Sigmoid colon (tissue), 6 donors: ENCODE measurements at regions not wholly inside any gene's neighbourhood (a gene's known extent, or its start where the extent isn't known, plus 50 kb on each side); places are given as distances from the start of the nearest gene placed in this dataset.

Experiments
- DNase-seq: peaks from one replicate; pipeline ENCODE4 v3.0.0-alpha.2; 2019
- H3K27ac ChIP-seq, 4 donors: fragments of 200-600 bp; sonication (generic); one replicate each; pipeline ENCODE4 v1.5.1; 2016 to 2019; ENCODE audit warnings: mild to moderate bottlenecking in 1 of 4
- H3K27me3 ChIP-seq, 3 donors: fragments of 200-600 bp; sonication (generic); one replicate each; pipeline ENCODE4 v1.5.1; 2019; ENCODE audit warnings: mild to moderate bottlenecking in 1 of 3
- H3K36me3 ChIP-seq, 4 donors: fragments of 200-600 bp; sonication (generic); one replicate each; pipeline ENCODE4 v1.5.1; 2016 to 2019
- H3K4me1 ChIP-seq, 4 donors: fragments of 200-600 bp; sonication (generic); one replicate each; pipeline ENCODE4 v1.5.1; 2017 to 2019
- H3K4me3 ChIP-seq, 4 donors: fragments of 200-600 bp; sonication (generic); one replicate each; pipeline ENCODE4 v1.5.1; 2017 to 2019; ENCODE audit warnings: mild to moderate bottlenecking in 2 of 4, moderate library complexity in 1 of 4
- H3K9me3 ChIP-seq, 4 donors: fragments of 200-600 bp in 3 of 4; sonication (generic) in 3 of 4; one replicate each; pipeline versions ENCODE4 v1.5.1 to v1.6.1; 2013 to 2019
- CTCF ChIP-seq, 4 experiments: fragments of 450-650 bp in 3 of 4; fragments of 200-600 bp in 1 of 4; IDR thresholded peaks; one replicate each; pipeline ENCODE4 v1.5.1; 2016 to 2019; ENCODE audit warnings: antibody characterized with exemption in 4 of 4, mild to moderate bottlenecking in 3 of 4, moderate library complexity in 2 of 4
- EP300 ChIP-seq, 4 donors: sonication (generic); formaldehyde crosslinking; IDR thresholded peaks; one replicate each; pipeline ENCODE4 v1.6.1; 2017; ENCODE audit warnings: antibody characterized with exemption in 4 of 4
- POLR2A ChIP-seq, 2 donors: fragments of 450-650 bp; IDR thresholded peaks; one replicate each; pipeline ENCODE4 v1.6.1; 2016; ENCODE audit warnings: antibody characterized with exemption in 2 of 2, mild to moderate bottlenecking in 2 of 2, moderate library complexity in 2 of 2
- POLR2AphosphoS5 ChIP-seq, 4 donors: sonication (generic); formaldehyde crosslinking; IDR thresholded peaks; one replicate each; pipeline ENCODE4 v1.6.1; 2017; ENCODE audit warnings: antibody characterized with exemption in 4 of 4
- WGBS, 2 donors: extraction: QIAGEN DNeasy Blood & Tissue Kit; methylation state at CpG; one replicate each; pipeline ENCODE4 v1.1.7; 2013; 5-methylcytosine and 5-hydroxymethylcytosine counted together
- intact Hi-C: fragments of 100-400 bp; cut with DNase I; formaldehyde crosslinking; loops from one replicate; pipeline ENCODE4 v1.15.1; 2023
- donor health status: healthy with polysubstance abuse.
- donor health status: healthy.

DNA sequence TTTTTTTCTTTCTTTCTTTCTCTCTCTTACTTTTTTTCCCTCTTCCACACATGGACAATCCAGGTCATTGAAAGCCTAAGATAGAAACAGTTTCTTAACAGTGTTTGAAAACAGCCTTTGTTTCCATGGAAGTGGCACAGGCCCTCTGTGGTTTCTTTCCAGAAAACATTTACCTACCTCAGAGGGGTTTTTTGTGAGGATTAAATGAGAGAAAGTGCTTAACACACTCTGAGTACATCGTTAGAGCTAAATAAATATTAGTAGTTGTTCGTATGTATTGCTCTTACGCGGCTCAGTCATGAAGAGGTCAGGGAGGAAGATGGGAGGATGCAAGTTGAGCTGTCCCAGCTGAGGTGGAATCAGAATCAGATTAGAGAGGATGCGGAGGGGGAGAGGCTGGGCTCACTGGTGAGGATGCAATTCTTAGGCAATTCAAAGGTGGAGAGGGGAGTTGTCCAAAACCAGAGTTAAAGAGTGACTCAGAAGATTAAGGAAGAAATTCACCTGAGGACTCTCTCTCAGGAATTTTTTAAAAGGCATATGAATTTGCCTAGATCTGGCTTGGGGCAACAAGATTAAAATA lies 345.4 kb downstream of the PMP22 start:
- H3K9me3 ChIP-seq: peaks cover 0 to 2% (median 0%) of the 10 kb centered on the region in 4 donors
- H3K27ac ChIP-seq: no peak overlapping the region
- no peak overlapping the region for H3K4me3 ChIP-seq
- TF ChIP-seq CTCF (IDR thresholded peaks at IDR 0.05): no peak
- TF ChIP-seq POLR2A (IDR thresholded peaks at IDR 0.05): no peak
- no peak for TF ChIP-seq EP300 (IDR thresholded peaks at IDR 0.05)
- no peak for TF ChIP-seq POLR2AphosphoS5 (IDR thresholded peaks at IDR 0.05)
- no peaks in the 10 kb centered on the region for H3K4me1 ChIP-seq
- no peaks in the 10 kb centered on the region for H3K36me3 ChIP-seq
- 41 to 63% methylated on average over 5 of the region's 5 CpGs for WGBS, 2 donors
- DNase-seq: no peak
- H3K27me3 ChIP-seq: peaks cover 0 to 5% (median 0%) of the 10 kb centered on the region in 3 donors
- intact Hi-C loops: loop anchor here (10.0 kb wide), 1 partner anchor 235 kb away; no protein-coding TSS in a partner anchor

- H3K36me3 ChIP-seq: no peaks in the 10 kb centered on the region
- H3K27me3 ChIP-seq: peaks cover 0 to 5% (median 0%) of the 10 kb centered on the region in 3 donors
- DNase-seq: no peak
- H3K9me3 ChIP-seq: peaks cover 0 to 2% (median 0%) of the 10 kb centered on the region in 4 donors
- no peak for TF ChIP-seq CTCF (IDR thresholded peaks at IDR 0.05)
- no peak for TF ChIP-seq EP300 (IDR thresholded peaks at IDR 0.05)
- TF ChIP-seq POLR2A (IDR thresholded peaks at IDR 0.05): no peak
- no peak for TF ChIP-seq POLR2AphosphoS5 (IDR thresholded peaks at IDR 0.05)
- H3K27ac ChIP-seq: no peak overlapping the region
- intact Hi-C loops: no loop called here
- H3K4me3 ChIP-seq: no peak overlapping the region
- WGBS, 2 donors: 59 to 75% methylated on average over 5 of the region's 5 CpGs
- no peaks in the 10 kb centered on the region for H3K4me1 ChIP-seq
These were observed 346.0 kb downstream of the PMP22 start for GRCh38 chr17:14919094-14919493.

DNA sequence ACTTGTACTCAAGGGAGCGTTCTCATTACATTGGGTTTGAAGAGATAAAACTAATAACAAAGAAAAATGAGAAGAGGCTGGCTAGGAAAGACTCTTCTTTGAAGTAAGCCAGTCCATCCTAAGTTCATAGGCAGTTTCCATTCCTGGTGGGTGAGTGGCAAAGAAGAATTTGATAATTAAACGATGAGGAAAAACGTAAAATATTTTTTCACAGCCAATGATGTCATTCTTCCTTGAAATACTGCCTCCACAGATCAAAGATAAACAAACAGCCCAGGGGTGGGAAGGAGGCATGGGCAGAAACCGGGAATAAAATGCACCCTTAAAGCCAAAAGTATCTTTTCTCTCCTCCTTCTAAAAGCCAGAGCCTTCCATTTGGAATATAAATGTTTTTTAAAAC lies 346.6 kb downstream of the PMP22 start:
- no peak for DNase-seq
- Histone ChIP-seq H3K27ac (no peak overlapping the region), H3K4me3 (no peak overlapping the region), H3K36me3 (no peaks in the 10 kb centered on the region), H3K4me1 (no peaks in the 10 kb centered on the region), H3K27me3 (peaks cover 0 to 5% (median 0%) of the 10 kb centered on the region in 3 donors), H3K9me3 (peaks cover 0 to 2% (median 0%) of the 10 kb centered on the region in 4 donors)
- TF ChIP-seq POLR2AphosphoS5 (IDR thresholded peaks at IDR 0.05) (no peak), POLR2A (IDR thresholded peaks at IDR 0.05) (no peak), CTCF (IDR thresholded peaks at IDR 0.05) (no peak), EP300 (IDR thresholded peaks at IDR 0.05) (no peak)
- WGBS, 2 donors: 32 to 37% methylated on average over 4 of the region's 4 CpGs
- intact Hi-C loops: no loop called here

GRCh38 chr17:14910916-14911315 lies 354.2 kb downstream of the PMP22 start:
- no peak for DNase-seq
- intact Hi-C loops: no loop called here
- H3K36me3 ChIP-seq: no peaks in the 10 kb centered on the region
- H3K4me3 ChIP-seq: no peak overlapping the region
- 95 to 100% methylated on average over 1 of the region's 1 CpG for WGBS, 2 donors
- H3K9me3 ChIP-seq: no peaks in the 10 kb centered on the region
- no peaks in the 10 kb centered on the region for H3K27me3 ChIP-seq
- no peaks in the 10 kb centered on the region for H3K4me1 ChIP-seq
- no peak for TF ChIP-seq POLR2A (IDR thresholded peaks at IDR 0.05)
- TF ChIP-seq CTCF (IDR thresholded peaks at IDR 0.05): no peak
- TF ChIP-seq POLR2AphosphoS5 (IDR thresholded peaks at IDR 0.05): no peak
- TF ChIP-seq EP300 (IDR thresholded peaks at IDR 0.05): no peak
- H3K27ac ChIP-seq: no peak overlapping the region

- Histone ChIP-seq H3K4me3 (no peak overlapping the region), H3K36me3 (no peaks in the 10 kb centered on the region), H3K27me3 (no peaks in the 10 kb centered on the region), H3K27ac (no peak overlapping the region), H3K4me1 (no peaks in the 10 kb centered on the region), H3K9me3 (no peaks in the 10 kb centered on the region)
- no peak for DNase-seq
- intact Hi-C loops: no loop called here
- no peak for TF ChIP-seq EP300 (IDR thresholded peaks at IDR 0.05)
- no peak for TF ChIP-seq CTCF (IDR thresholded peaks at IDR 0.05)
- no peak for TF ChIP-seq POLR2A (IDR thresholded peaks at IDR 0.05)
- no peak for TF ChIP-seq POLR2AphosphoS5 (IDR thresholded peaks at IDR 0.05)
- 63 to 74% methylated on average over 4 of the region's 4 CpGs for WGBS, 2 donors
These were observed 360.7 kb downstream of the PMP22 start for GRCh38 chr17:14904386-14904785.
